HG03064 (cell line): ENCODE measurements at regions not wholly inside any gene's neighbourhood (a gene's known extent, or its start where the extent isn't known, plus 50 kb on each side); places are given as distances from the start of the nearest gene placed in this dataset.

Experiments used
- ATAC-seq: cut with Tn5 transposase; IDR thresholded peaks from one replicate; pipeline ENCODE4 v1.9.1; 2021; ENCODE audit warnings: low read depth; ENCODE audit not compliant: unreplicated experiment

DNA sequence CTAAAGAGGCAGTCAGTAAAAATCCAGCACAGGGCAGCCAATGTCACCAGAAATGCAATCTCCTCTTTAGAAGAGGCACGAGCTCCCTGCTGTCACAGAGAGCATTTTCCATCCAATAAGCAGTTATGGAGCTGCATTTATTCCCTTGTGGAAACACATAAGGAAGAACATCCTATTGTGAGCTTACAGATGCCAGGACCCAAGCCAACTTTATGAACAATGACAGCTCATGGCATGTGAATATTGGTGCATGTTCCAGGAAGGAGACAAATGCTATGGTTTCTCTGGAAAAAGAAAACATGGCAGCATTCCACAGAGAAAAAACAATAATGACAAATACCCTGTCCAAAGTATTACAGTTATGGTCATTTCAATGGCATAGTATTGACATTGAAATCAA lies 955.6 kb downstream of the UQCRFS1 start:
- no peak for ATAC-seq

GRCh38 chr19:28247243-28247642 lies 965.7 kb downstream of the UQCRFS1 start:
- ATAC-seq: no peak

GRCh38 chr19:28245937-28246336 lies 967.0 kb downstream of the UQCRFS1 start:
- no peak for ATAC-seq

GRCh38 chr19:28244966-28245365 lies 968.0 kb downstream of the UQCRFS1 start:
- no peak for ATAC-seq

GRCh38 chr19:28242317-28242927 lies 970.5 kb downstream of the UQCRFS1 start:
- ATAC-seq: no peak

GRCh38 chr19:28239270-28239669 lies 973.7 kb downstream of the UQCRFS1 start:
- no peak for ATAC-seq

DNA sequence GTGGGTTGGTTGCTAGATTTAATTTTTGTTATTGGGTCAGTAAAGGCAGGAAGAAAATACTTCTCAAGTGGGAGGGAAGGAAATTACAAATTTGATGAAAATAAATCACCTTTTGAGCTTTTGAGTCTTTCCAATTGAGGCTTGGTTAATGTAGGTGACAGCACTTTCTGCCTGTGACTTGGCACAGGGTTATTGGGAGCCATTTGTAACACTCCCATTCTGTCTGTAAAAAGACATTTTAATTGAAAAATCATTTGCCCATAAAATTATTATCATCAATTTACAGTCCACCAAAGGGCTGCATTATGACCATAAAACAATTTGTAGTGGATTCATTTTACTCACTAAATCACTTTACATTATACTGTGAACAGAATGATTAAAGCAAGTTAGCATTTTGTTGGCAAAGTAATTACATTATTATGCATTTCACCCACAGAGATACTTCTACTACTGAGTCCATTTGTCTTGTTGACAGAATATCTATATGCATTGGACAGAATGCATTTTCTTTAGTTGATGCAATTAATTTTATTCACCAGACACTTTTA lies 974.6 kb downstream of the UQCRFS1 start:
- ATAC-seq: no peak

- no peak for ATAC-seq
Observed at GRCh38 chr19:28235606-28236125, 977.3 kb downstream of the UQCRFS1 start.

DNA sequence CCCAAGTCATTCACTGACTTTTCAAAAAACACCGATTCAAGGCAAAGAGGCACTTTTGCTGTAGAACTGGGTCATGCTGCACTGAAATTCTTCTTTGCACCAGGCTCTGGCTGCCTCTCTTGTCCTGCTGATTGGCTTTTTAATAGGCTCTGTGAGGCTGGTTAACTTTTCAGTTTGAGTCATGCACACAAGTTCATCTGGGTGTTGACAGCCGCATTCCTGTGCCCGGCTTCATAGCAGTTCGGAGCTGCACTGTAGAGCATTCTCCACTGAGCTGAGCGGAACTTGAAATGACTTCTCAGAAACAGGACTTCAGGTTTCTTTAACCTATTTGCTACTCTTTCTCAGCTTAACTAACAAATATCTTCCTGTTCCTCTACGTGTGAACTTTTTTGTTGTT lies 978.3 kb downstream of the UQCRFS1 start:
- no peak for ATAC-seq

- ATAC-seq: no peak
Observed at GRCh38 chr19:28228854-28229253, 984.1 kb downstream of the UQCRFS1 start.

DNA sequence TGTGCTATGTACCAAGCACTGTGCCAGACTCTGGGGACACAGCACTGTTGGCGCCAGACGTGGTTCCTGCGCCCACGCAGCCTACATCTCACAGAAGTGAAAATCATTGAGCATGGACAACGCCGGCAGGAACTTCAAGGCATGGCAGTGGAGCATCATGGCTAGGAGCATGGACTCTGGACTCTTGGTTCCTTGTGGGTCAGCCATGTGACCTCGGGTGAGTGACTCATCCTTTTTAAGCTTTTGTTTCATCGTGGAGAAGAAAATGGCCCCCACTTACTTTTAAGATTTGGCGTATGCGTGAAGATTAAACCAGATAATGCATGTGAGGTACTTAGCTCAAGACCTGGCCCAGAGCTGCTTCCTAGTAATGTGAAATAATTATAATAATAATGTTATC lies 988.5 kb downstream of the UQCRFS1 start:
- no peak for ATAC-seq

GRCh38 chr19:28221736-28222135 lies 991.2 kb downstream of the UQCRFS1 start:
- ATAC-seq: no peak

DNA sequence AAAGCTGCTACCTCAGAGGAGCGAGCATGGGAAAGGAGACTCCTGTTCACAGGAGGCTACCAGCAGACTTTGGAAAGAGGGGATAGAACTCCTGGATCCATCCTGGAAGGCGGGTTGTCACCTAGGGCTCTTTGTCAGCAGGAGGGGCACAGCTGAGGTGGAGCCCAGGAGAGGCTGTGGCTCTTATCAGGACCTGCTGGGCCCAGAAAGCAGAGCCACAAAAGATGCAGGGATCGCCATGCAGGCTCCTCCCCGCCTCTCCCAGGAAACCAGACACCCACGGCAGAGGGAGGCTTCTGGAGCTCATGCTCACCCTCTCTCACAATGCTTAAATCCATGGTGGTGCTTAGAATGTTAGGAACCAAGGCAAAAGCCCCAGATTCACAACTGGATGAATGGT lies 994.2 kb downstream of the UQCRFS1 start:
- ATAC-seq: no peak

- ATAC-seq: no peak
Observed at GRCh38 chr19:28217022-28217421, 995.9 kb downstream of the UQCRFS1 start.

DNA sequence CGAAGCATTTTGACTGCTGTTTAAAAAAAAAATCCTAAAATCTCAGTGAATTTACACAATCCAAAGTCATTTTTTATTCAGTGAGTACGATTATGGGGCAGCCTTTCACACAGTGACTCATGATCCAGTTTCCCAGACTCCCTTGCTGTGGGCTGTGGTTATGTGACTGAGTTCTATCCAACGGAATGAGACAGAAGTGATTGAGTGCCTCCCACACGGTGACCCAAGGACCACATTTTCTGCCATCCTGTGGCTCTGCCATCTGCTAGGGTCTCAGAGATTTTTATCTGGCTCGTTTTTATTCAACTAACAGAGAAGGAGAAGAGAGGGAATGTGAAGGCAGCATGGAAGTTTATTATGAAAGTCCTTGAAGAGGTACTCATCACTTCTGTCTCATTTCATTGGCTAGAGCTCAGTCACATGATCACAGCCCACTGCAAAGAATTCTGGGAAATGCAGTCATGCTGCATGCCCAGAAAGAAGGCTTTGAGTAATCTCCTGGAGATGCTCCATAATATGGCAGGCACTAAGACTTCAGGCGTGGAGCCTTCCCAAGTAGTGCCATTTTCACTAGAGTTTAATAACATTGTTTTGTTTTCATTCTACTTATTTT lies 999.4 kb downstream of the UQCRFS1 start:
- no peak for ATAC-seq

DNA sequence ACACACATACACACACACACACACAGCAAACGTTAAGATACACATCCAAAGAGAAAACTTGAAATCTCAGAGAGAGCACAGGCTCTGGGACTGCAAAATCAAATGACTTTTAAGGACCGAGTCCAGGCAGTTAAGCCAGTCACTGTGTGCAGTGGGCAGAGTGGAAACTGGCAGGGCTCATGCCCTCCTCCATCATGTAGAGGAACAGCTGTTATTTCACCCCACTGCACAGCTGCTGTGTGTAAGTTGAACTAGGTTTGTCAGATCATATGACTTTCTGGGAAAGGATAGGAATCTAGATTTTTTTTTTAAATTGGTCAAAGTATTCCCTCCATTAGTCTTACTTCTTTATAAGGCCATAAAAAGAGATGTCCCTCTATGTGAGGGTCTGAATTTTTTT lies 1002.1 kb downstream of the UQCRFS1 start:
- no peak for ATAC-seq

GRCh38 chr19:28208745-28209144 lies 1004.2 kb downstream of the UQCRFS1 start:
- no peak for ATAC-seq

- no peak for ATAC-seq
Observed at GRCh38 chr19:28207244-28207643, 1005.7 kb downstream of the UQCRFS1 start.

DNA sequence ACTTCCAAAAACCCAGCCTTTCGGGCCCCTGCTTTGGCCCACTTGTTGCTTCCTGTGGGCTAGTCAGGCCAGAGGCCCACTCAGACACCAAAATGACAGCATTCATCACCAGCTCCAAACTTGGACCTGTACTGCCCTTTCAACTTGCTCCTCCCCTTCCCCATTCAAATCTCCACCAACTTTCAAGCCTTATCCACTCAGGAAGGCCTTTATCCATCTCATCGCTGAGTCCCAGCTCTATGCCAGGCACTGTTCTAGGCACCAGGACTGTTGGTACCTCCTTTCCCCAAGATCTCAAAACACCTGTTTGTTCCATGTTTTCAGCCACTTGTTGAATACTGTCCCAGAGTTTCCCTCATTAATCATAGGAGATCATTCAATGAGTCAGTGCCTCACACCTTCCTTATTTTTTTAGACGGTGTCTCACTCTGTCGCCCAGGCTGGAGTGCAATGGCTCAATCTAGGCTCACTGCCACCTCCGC lies 1011.4 kb downstream of the UQCRFS1 start:
- no peak for ATAC-seq

DNA sequence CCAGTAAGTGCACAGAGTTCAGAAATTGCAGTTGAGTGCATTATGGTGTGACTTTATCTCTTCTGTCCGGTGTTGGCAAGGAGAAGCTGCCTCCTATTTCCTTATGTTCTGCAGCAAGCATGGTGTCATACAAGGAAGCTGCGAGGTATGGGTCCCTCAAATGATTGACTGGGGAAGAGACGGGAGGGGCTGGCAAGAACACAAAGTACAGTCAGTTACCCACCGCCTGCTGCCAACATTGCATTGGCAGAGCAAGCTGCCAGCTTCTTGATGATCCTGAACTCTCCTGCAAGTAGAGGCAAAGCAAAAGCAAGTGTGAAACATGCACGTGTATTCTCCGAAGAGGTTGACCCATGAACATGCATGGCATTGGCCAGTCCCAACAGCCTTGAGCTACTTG lies 1013.6 kb downstream of the UQCRFS1 start:
- ATAC-seq: no peak

GRCh38 chr19:28196961-28197360 lies 1016.0 kb downstream of the UQCRFS1 start:
- ATAC-seq: no peak

GRCh38 chr19:28196101-28196500 lies 1016.9 kb downstream of the UQCRFS1 start:
- no peak for ATAC-seq
